ENCODE measurements at regions not wholly inside any gene's neighbourhood (a gene's known extent, or its start where the extent isn't known, plus 50 kb on each side); places are given as distances from the start of the nearest gene placed in this dataset.

- 0% methylated on average over 6 of the region's 6 CpGs for WGBS (ENCODE audit: insufficient coverage, low coverage, missing lambda C conversion rate)
- Histone ChIP-seq H3K4me1 (replicated peaks in 1 of 2; ENCODE audit: control insufficient read depth in 2 of 2, insufficient read depth in 2 of 2, low read length in 2 of 2) (no peaks in the 10 kb centered on the region), H3K27me3 (ENCODE audit: control insufficient read depth in 2 of 2, insufficient read depth in 2 of 2, low read length in 2 of 2) (peaks cover 5 to 36% of the 10 kb centered on the region in 2 experiments; a peak in 3 of 5 replicates), H3K79me2 (ENCODE audit: control insufficient read depth, insufficient read depth, low read length) (no peaks in the 10 kb centered on the region), H3K9me3 (replicated peaks; ENCODE audit: control insufficient read depth, insufficient read depth, low read depth, low read length) (no peaks in the 10 kb centered on the region), H3K4me2 (ENCODE audit: insufficient read depth, low read length) (no peak overlapping the region), H3K27ac (ENCODE audit: extremely low read depth, low read depth, low read length) (no peak overlapping the region), H3K4me3 (no peak overlapping the region), H3K9ac (ENCODE audit: insufficient read depth in 1 of 2, low read depth in 2 of 2, low read length in 2 of 2) (no peak overlapping the region), H2AFZ (ENCODE audit: low read depth, low read length) (no peak overlapping the region), H3K36me3 (ENCODE audit: control insufficient read depth, insufficient read depth, low read length) (no peaks in the 10 kb centered on the region), H4K20me1 (replicated peaks; ENCODE audit: control insufficient read depth, insufficient read depth, low read length) (no peaks in the 10 kb centered on the region), H3K9me1 (ENCODE audit: control insufficient read depth, insufficient read depth, low read length) (no peaks in the 10 kb centered on the region)
- no TSS peak for BruUV-seq (replicated peaks)
- FAIRE-seq (no peak), ATAC-seq (no peak), DNase-seq (ENCODE audit: extremely low read depth in 1 of 4, low spot score in 3 of 4) (no peak)
- POLR2A ChIA-PET, result no interaction called here
- in situ Hi-C loops (cut with MboI), result no loop called here
- CTCF ChIA-PET (ENCODE audit: low intra/inter-chr PET ratio), result no interaction called here
- intact Hi-C loops (cut with micrococcal nuclease), result no loop called here
- no peak for TF ChIP-seq FOXM1 (IDR thresholded peaks at IDR 0.05; ENCODE audit: low read depth)
- no peak for TF ChIP-seq FOXM1 (CRISPR knock-in tag; IDR thresholded peaks at IDR 0.05; ENCODE audit: low read depth)
- no peak for TF ChIP-seq NR2C2 (CRISPR knock-in tag; IDR thresholded peaks at IDR 0.05)
- no peak for TF ChIP-seq NR2C2 (tag; IDR thresholded peaks at IDR 0.05)
- no peak for TF ChIP-seq TEAD2 (tag; IDR thresholded peaks at IDR 0.05)
Measured at GRCh38 chr13:44819772-44820171, 169.5 kb downstream of the NUFIP1 start.

DNA sequence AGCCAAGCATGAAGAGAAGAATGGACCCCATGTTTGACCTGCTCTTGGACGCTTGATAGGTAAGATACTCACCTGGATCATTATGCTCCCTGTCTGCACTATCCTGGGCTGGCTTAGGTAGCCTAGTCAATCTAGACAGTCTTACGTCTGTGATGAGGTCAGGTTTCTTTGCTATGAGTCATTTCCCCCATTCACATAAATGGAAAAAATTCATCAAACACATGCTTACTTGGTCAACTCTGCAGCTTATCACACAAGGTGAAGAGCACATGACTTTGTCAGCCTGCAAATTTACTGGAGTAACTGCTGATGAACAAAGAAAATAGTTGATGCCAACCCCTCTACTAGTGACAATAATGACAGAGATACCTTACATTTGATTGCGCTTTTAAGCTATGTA is 170.0 kb downstream of the NUFIP1 start:
- Histone ChIP-seq H3K9me1 (ENCODE audit: control insufficient read depth, insufficient read depth, low read length) (no peaks in the 10 kb centered on the region), H3K4me2 (ENCODE audit: insufficient read depth, low read length) (no peak overlapping the region), H2AFZ (ENCODE audit: low read depth, low read length) (no peak overlapping the region), H3K4me3 (no peak overlapping the region), H3K4me1 (replicated peaks in 1 of 2; ENCODE audit: control insufficient read depth in 2 of 2, insufficient read depth in 2 of 2, low read length in 2 of 2) (no peaks in the 10 kb centered on the region), H3K79me2 (ENCODE audit: control insufficient read depth, insufficient read depth, low read length) (no peaks in the 10 kb centered on the region), H3K27ac (ENCODE audit: extremely low read depth, low read depth, low read length) (no peak overlapping the region), H3K27me3 (ENCODE audit: control insufficient read depth in 2 of 2, insufficient read depth in 2 of 2, low read length in 2 of 2) (peaks cover 5 to 34% of the 10 kb centered on the region in 2 experiments; a peak in 3 of 5 replicates), H3K9me3 (replicated peaks; ENCODE audit: control insufficient read depth, insufficient read depth, low read depth, low read length) (no peaks in the 10 kb centered on the region), H3K9ac (ENCODE audit: insufficient read depth in 1 of 2, low read depth in 2 of 2, low read length in 2 of 2) (no peak overlapping the region), H3K36me3 (ENCODE audit: control insufficient read depth, insufficient read depth, low read length) (no peaks in the 10 kb centered on the region), H4K20me1 (replicated peaks; ENCODE audit: control insufficient read depth, insufficient read depth, low read length) (no peaks in the 10 kb centered on the region)
- intact Hi-C loops (cut with micrococcal nuclease) (no loop called here), in situ Hi-C loops (cut with MboI) (no loop called here)
- BruUV-seq (replicated peaks), result no TSS peak
- FAIRE-seq, result no peak
- POLR2A ChIA-PET, result no interaction called here
- no peak for ATAC-seq
- DNase-seq (ENCODE audit: extremely low read depth in 1 of 4, low spot score in 3 of 4), result no peak
- 0% methylated on average over 3 of the region's 3 CpGs for whole genome bisulfite sequencing (ENCODE audit: insufficient coverage, low coverage, missing lambda C conversion rate)
- CTCF ChIA-PET (ENCODE audit: low intra/inter-chr PET ratio), result no interaction called here
- TF ChIP-seq ZMIZ1 (IDR thresholded peaks at IDR 0.05; ENCODE audit: low read depth in 2 of 2, low read length in 2 of 2) (no peak), ZNF695 (CRISPR knock-in tag; IDR thresholded peaks at IDR 0.05) (no peak), SIN3A (IDR thresholded peaks at IDR 0.05; ENCODE audit: borderline replicate concordance in 2 of 2, control insufficient read depth in 1 of 2, low read depth in 2 of 2, low read length in 2 of 2) (no peak), ATF3 (IDR thresholded peaks at IDR 0.05) (peak; percentile 69), ATF3 (CRISPR knock-in tag; conservative IDR thresholded peaks at IDR 0.05) (no peak)
- TF ChIP-seq, protein P1, sequence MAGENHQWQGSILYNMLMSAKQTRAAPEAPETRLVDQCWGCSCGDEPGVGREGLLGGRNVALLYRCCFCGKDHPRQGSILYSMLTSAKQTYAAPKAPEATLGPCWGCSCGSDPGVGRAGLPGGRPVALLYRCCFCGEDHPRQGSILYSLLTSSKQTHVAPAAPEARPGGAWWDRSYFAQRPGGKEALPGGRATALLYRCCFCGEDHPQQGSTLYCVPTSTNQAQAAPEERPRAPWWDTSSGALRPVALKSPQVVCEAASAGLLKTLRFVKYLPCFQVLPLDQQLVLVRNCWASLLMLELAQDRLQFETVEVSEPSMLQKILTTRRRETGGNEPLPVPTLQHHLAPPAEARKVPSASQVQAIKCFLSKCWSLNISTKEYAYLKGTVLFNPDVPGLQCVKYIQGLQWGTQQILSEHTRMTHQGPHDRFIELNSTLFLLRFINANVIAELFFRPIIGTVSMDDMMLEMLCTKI (IDR thresholded peaks at IDR 0.05; ENCODE audit: partially characterized antibody), result no peak
